Esophagus squamous epithelium (tissue), 5 donors: ENCODE measurements at regions not wholly inside any gene's neighbourhood (a gene's known extent, or its start where the extent isn't known, plus 50 kb on each side); places are given as distances from the start of the nearest gene placed in this dataset.

Experiments used
- DNase-seq: peaks from one replicate; lab custom pipeline; 2025; lab: John Stamatoyannopoulos, UW
- H3K27ac ChIP-seq, 4 donors: fragments of 200-600 bp; sonication (generic); one replicate each; pipeline ENCODE4 v1.5.1; 2016 to 2019; ENCODE audit warnings: mild to moderate bottlenecking in 1 of 4
- H3K27me3 ChIP-seq, 4 donors: fragments of 200-600 bp; sonication (generic); 1 replicate in 3 of 4; 2 replicates in 1 of 4; pipeline versions ENCODE4 v1.5.1 to v1.6.0; 2017 to 2021; ENCODE audit warnings: antibody characterized with exemption in 1 of 4
- H3K36me3 ChIP-seq, 3 donors: fragments of 200-600 bp; sonication (generic); one replicate each; pipeline ENCODE4 v1.5.1; 2016 to 2019
- H3K4me1 ChIP-seq, 3 donors: fragments of 200-600 bp; sonication (generic); one replicate each; pipeline ENCODE4 v1.5.1; 2017 to 2019
- H3K4me3 ChIP-seq, 4 donors: fragments of 200-600 bp; sonication (generic); 1 replicate in 3 of 4; 2 replicates in 1 of 4; pipeline ENCODE4 v1.5.1; 2016 to 2019; ENCODE audit warnings: mild to moderate bottlenecking in 2 of 4, moderate library complexity in 1 of 4
- H3K9me3 ChIP-seq, 3 donors: fragments of 200-600 bp; sonication (generic); one replicate each; pipeline ENCODE4 v1.5.1; 2016 to 2019
- CTCF ChIP-seq, 6 experiments: fragments of 450-650 bp in 4 of 6; fragments of 200-600 bp in 2 of 6; sonication (generic) in 2 of 6; IDR thresholded peaks; one replicate each; pipeline ENCODE4 v1.5.1; 2016 to 2019; ENCODE audit warnings: antibody characterized with exemption in 6 of 6, mild to moderate bottlenecking in 4 of 6, moderate library complexity in 4 of 6
- POLR2A ChIP-seq, 4 donors: fragments of 450-650 bp; IDR thresholded peaks; one replicate each; pipeline ENCODE4 v1.6.1; 2017; ENCODE audit warnings: antibody characterized with exemption in 4 of 4, mild to moderate bottlenecking in 4 of 4, moderate library complexity in 3 of 4
- WGBS, 2 donors: methylation state at CpG; one replicate each; pipeline ENCODE4 v1.1.5; 2018; 5-methylcytosine and 5-hydroxymethylcytosine counted together
- intact Hi-C: fragments of 100-400 bp; cut with DNase I; formaldehyde crosslinking; loops from one replicate; pipeline ENCODE4 v1.15.0; 2022
- donor health status: DM: yes; HTN: yes; CAD: no.

GRCh38 chr5:167447466-167448375, 843.7 kb upstream of the WWC1 start:
- Histone ChIP-seq H3K27me3 (no peaks in the 10 kb centered on the region), H3K36me3 (no peaks in the 10 kb centered on the region), H3K4me1 (no peaks in the 10 kb centered on the region), H3K27ac (no peak overlapping the region), H3K4me3 (no peak overlapping the region), H3K9me3 (no peaks in the 10 kb centered on the region)
- no peak for TF ChIP-seq CTCF (IDR thresholded peaks at IDR 0.05)
- no peak for TF ChIP-seq POLR2A (IDR thresholded peaks at IDR 0.05)
- DNase-seq: no peak
- intact Hi-C loops: no loop called here
- 58 to 64% methylated on average over 6 to 8 of the region's 8 CpGs for whole genome bisulfite sequencing, 2 donors

GRCh38 chr5:167448376-167448775, 843.1 kb upstream of the WWC1 start:
- intact Hi-C loops: no loop called here
- TF ChIP-seq CTCF (IDR thresholded peaks at IDR 0.05): no peak
- TF ChIP-seq POLR2A (IDR thresholded peaks at IDR 0.05): no peak
- DNase-seq: no peak
- no peak overlapping the region for H3K4me3 ChIP-seq
- no peaks in the 10 kb centered on the region for H3K9me3 ChIP-seq
- H3K27ac ChIP-seq: no peak overlapping the region
- 35 to 41% methylated on average over 7 of the region's 7 CpGs for WGBS, 2 donors
- no peaks in the 10 kb centered on the region for H3K27me3 ChIP-seq
- no peaks in the 10 kb centered on the region for H3K36me3 ChIP-seq
- no peaks in the 10 kb centered on the region for H3K4me1 ChIP-seq

- TF ChIP-seq CTCF (IDR thresholded peaks at IDR 0.05): no peak
- no peak for TF ChIP-seq POLR2A (IDR thresholded peaks at IDR 0.05)
Observed at GRCh38 chr5:167451076-167451475, 840.4 kb upstream of the WWC1 start.

GRCh38 chr5:167452136-167452535, 839.3 kb upstream of the WWC1 start:
- no peaks in the 10 kb centered on the region for H3K36me3 ChIP-seq
- no peaks in the 10 kb centered on the region for H3K27me3 ChIP-seq
- no peak overlapping the region for H3K27ac ChIP-seq
- no peak for DNase-seq
- no peaks in the 10 kb centered on the region for H3K9me3 ChIP-seq
- TF ChIP-seq CTCF (IDR thresholded peaks at IDR 0.05) (no peak), POLR2A (IDR thresholded peaks at IDR 0.05) (no peak)
- no peaks in the 10 kb centered on the region for H3K4me1 ChIP-seq
- H3K4me3 ChIP-seq: no peak overlapping the region
- intact Hi-C loops: no loop called here
- 80 to 82% methylated on average over 4 of the region's 4 CpGs for WGBS, 2 donors

More at GRCh38 chr5:167451076-167451475, 840.4 kb upstream of the WWC1 start:
- Histone ChIP-seq H3K27ac (no peak overlapping the region), H3K9me3 (no peaks in the 10 kb centered on the region), H3K27me3 (no peaks in the 10 kb centered on the region), H3K36me3 (no peaks in the 10 kb centered on the region), H3K4me3 (no peak overlapping the region), H3K4me1 (no peaks in the 10 kb centered on the region)
- intact Hi-C loops: no loop called here
- DNase-seq: no peak
- 84% methylated on average over 7 of the region's 7 CpGs for WGBS, 2 donors

GRCh38 chr5:167453246-167454030, 838.0 kb upstream of the WWC1 start:
- intact Hi-C loops: no loop called here
- Histone ChIP-seq H3K4me3 (no peak overlapping the region), H3K27ac (no peak overlapping the region), H3K27me3 (no peaks in the 10 kb centered on the region), H3K36me3 (no peaks in the 10 kb centered on the region), H3K9me3 (no peaks in the 10 kb centered on the region), H3K4me1 (no peaks in the 10 kb centered on the region)
- WGBS, 2 donors: 56% methylated on average over 3 of the region's 3 CpGs
- no peak for DNase-seq
- no peak for TF ChIP-seq CTCF (IDR thresholded peaks at IDR 0.05)
- TF ChIP-seq POLR2A (IDR thresholded peaks at IDR 0.05): no peak
